GM19438 (cell line): ENCODE measurements at regions not wholly inside any gene's neighbourhood (a gene's known extent, or its start where the extent isn't known, plus 50 kb on each side); places are given as distances from the start of the nearest gene placed in this dataset.

ENCODE experiments used
- ATAC-seq: cut with Tn5 transposase; IDR thresholded peaks from one replicate; pipeline ENCODE4 v1.9.1; 2021; ENCODE audit warnings: low read depth; ENCODE audit not compliant: unreplicated experiment

GRCh38 chr2:59018737-59019136 is 777.6 kb upstream of the FANCL start:
- ATAC-seq: no peak

- no peak for ATAC-seq
Observed at GRCh38 chr2:59015027-59015426, 773.9 kb upstream of the FANCL start.

- no peak for ATAC-seq
Observed at GRCh38 chr2:59012971-59013370, 771.8 kb upstream of the FANCL start.

GRCh38 chr2:59012234-59012633 is 771.1 kb upstream of the FANCL start:
- no peak for ATAC-seq

GRCh38 chr2:59008950-59009349 is 767.8 kb upstream of the FANCL start:
- no peak for ATAC-seq

- ATAC-seq: no peak
Observed at GRCh38 chr2:59005836-59006615, 764.9 kb upstream of the FANCL start.

- ATAC-seq: no peak
Observed at GRCh38 chr2:59004621-59005020, 763.5 kb upstream of the FANCL start.

- ATAC-seq: no peak
Observed at GRCh38 chr2:59000796-59001195, 759.7 kb upstream of the FANCL start.

GRCh38 chr2:58992062-58992706 is 751.1 kb upstream of the FANCL start:
- ATAC-seq: no peak

GRCh38 chr2:58991357-58991756 is 750.2 kb upstream of the FANCL start:
- no peak for ATAC-seq

GRCh38 chr2:58985541-58985940 is 744.4 kb upstream of the FANCL start:
- no peak for ATAC-seq

GRCh38 chr2:58984731-58985130 is 743.6 kb upstream of the FANCL start:
- no peak for ATAC-seq

- ATAC-seq: no peak
Observed at GRCh38 chr2:58983111-58983510, 742.0 kb upstream of the FANCL start.

- no peak for ATAC-seq
Observed at GRCh38 chr2:58981237-58981636, 740.1 kb upstream of the FANCL start.

- ATAC-seq: no peak
Observed at GRCh38 chr2:58976375-58977071, 735.4 kb upstream of the FANCL start.

GRCh38 chr2:58974881-58975280 is 733.8 kb upstream of the FANCL start:
- ATAC-seq: no peak

GRCh38 chr2:58974426-58974825 is 733.3 kb upstream of the FANCL start:
- no peak for ATAC-seq

- no peak for ATAC-seq
Observed at GRCh38 chr2:58973811-58974281, 732.7 kb upstream of the FANCL start.

GRCh38 chr2:58972737-58973136 is 731.6 kb upstream of the FANCL start:
- ATAC-seq: no peak

GRCh38 chr2:58971511-58972360 is 730.6 kb upstream of the FANCL start:
- ATAC-seq: no peak

GRCh38 chr2:58970365-58970764 is 729.2 kb upstream of the FANCL start:
- ATAC-seq: no peak
